ENCODE measurements at regions not wholly inside any gene's neighbourhood (a gene's known extent, or its start where the extent isn't known, plus 50 kb on each side); places are given as distances from the start of the nearest gene placed in this dataset.
A peak's percentile ranks its signal among the peaks of the same experiment; 100 is the strongest.
"Not testable (repeated sequence)": the region's sequence is repeated elsewhere in the genome, so short reads cannot be mapped to it uniquely, and the experiment has no call there.

DNA sequence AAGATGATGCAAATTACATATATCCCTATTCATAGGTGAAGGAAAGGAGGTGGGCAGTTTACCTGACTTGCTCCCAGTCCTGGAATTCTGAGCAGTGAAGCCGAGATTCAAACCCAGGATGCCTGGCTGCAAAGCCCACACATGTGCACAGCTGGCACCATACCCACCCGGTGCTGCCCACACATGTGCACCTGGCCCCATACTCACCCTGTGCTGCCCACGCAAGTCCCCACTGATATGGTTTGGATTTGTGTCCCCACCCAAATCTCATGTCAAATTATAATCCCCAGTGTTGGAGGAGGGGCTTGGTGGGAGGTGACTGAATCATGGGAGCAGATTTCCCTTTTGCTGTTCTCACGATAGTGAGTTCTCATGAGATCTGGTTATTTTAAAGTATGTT lies 179.2 kb upstream of the C14orf180 start:
- H3K27ac ChIP-seq: peak overlapping the region in 1 of 2 donors; percentile 1
- 0 to 100% (median 57%) methylated on average over 1 to 3 of the region's 4 CpGs; no CpG with 5 or more reads in 3 of the 10 experiments for WGBS, 10 experiments
- in situ Hi-C loops (cut with MboI; ENCODE audit: low pct_unique_long_range_greater_than_20kb in 2 of 9, low sequenced_read_pairs in 9 of 9, unreplicated experiment in 9 of 9): no loop called here
- H3K4me1 ChIP-seq (replicated peaks in 1 of 2): peaks cover 11 to 14% of the 10 kb centered on the region in 2 donors
- no peak overlapping the region for H3K4me3 ChIP-seq
- no peak for ATAC-seq (replicated peaks in 6 of 8)

DNA sequence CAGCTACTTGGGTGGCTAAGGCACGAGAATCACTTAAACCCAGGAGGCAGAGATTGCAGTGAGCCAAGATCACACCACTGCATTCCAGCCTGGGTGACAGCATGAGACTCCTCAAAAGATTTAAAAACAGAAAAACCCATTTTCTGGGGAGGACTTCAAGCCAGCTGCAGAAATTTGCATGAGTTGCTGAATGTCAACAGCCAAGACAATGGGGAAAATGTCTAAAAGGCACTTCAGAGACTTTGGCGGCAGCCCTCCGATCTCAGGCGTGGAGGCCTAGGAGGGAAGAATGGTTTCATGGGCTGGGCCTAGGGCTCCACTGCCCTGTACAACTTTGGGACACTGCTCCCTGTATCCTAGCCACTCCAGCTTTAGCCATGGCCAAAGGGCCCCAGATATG lies 177.8 kb upstream of the C14orf180 start:
- Histone ChIP-seq H3K27ac (no peak overlapping the region), H3K4me1 (replicated peaks in 1 of 2) (peaks cover 11 to 14% of the 10 kb centered on the region in 2 donors), H3K4me3 (no peak overlapping the region)
- in situ Hi-C loops (cut with MboI; ENCODE audit: low pct_unique_long_range_greater_than_20kb in 2 of 9, low sequenced_read_pairs in 9 of 9, unreplicated experiment in 9 of 9): no loop called here
- WGBS, 10 experiments: 21 to 88% (median 80%) methylated on average over 1 to 4 of the region's 4 CpGs; no CpG with 5 or more reads in 7 of the 10 experiments
- no peak for ATAC-seq (replicated peaks in 6 of 8)

DNA sequence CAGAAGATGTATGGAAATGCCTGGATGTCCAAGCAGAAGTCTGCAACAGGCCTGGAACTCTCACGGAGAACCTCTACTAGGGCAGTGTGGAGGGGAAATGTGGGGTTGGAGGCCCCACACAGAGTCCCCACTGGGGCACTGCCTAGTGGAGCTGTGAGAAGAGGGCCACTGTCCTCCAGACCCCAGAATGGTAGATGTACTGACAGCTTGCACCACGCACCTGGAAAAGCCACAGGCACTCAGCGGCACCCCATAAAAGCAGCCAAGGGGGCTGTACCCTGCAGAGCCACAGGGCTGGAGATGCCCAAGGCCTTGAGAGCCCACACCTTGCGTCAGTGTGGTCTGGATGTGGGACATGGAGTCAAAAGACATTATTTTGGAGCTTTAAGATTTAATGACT lies 177.3 kb upstream of the C14orf180 start:
- H3K27ac ChIP-seq; H3K4me3 ChIP-seq; in situ Hi-C loops (cut with MboI; ENCODE audit: low pct_unique_long_range_greater_than_20kb in 2 of 9, low sequenced_read_pairs in 9 of 9, unreplicated experiment in 9 of 9); ATAC-seq (replicated peaks in 6 of 8): not testable (repeated sequence)
- H3K4me1 ChIP-seq (replicated peaks in 1 of 2): peaks cover 11 to 14% of the 10 kb centered on the region in 2 donors
- WGBS, 10 experiments: 0 to 100% (median 83%) methylated on average over 1 to 3 of the region's 4 CpGs; no CpG with 5 or more reads in 3 of the 10 experiments

DNA sequence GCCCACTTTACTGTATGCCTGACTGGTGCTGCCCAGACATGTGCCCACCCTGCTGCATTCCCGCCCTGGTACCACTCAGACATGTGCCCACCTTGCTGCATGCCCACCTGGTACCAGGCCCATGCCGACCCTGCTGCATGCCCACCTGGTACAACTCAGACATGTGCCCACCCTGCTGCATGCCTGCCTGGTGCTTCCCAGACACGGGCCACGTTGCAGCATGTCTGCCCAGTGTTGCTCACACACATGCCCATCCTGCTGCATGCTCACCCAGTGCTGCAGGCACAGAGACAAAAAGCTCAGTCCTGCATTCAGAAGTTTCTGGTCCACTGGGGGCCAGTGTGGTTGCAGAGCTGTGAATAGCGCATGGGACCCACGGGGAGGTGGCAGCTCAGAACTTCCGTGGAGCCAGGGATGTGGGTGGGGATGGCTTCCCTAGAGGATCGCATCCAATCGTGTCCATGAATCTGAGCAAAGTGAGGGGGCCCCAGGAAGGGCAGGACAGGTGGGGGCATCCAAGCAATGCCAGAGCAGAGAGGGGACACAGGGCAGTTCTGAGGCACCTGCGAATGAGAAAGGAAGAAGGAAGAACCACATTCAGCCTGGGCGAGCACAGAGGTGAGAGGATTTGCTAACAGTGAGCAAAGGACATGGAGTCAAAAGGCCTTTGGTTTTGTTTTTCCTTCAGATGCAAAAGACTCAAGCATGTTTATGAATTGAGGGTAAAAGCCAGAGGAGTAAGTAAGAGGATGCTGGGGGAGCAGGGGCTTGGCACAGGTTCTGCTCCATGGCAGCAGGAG lies 175.9 kb upstream of the C14orf180 start:
- Histone ChIP-seq H3K4me1 (replicated peaks in 1 of 2) (peaks cover 11 to 14% of the 10 kb centered on the region in 2 donors), H3K4me3 (no peak overlapping the region), H3K27ac (no peak overlapping the region)
- no peak for ATAC-seq (replicated peaks in 6 of 8)
- in situ Hi-C loops (cut with MboI; ENCODE audit: low pct_unique_long_range_greater_than_20kb in 2 of 9, low sequenced_read_pairs in 9 of 9, unreplicated experiment in 9 of 9): no loop called here
- 20 to 100% (median 73%) methylated on average over 1 to 7 of the region's 11 CpGs; no CpG with 5 or more reads in 3 of the 10 experiments for WGBS, 10 experiments

DNA sequence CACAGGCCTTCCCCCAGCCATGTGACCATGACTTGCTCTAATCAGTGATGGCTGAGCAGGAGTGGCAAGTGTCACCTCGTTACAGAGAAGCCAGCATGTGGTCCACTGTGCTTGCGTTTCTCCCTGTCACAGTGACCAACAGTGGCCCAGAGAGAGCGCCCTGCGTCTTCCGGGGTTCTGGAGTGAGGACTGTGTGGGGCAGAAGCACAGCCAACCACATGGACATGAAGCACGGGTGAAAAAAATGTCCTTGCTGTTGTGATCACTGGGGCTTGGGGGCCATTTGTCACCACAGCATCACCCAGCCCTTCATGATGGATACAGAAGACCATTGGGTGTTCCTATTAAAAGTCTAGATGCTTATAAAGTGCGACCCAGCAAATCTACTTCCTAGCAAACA lies 174.6 kb upstream of the C14orf180 start:
- ATAC-seq (replicated peaks in 6 of 8): no peak
- in situ Hi-C loops (cut with MboI; ENCODE audit: low pct_unique_long_range_greater_than_20kb in 2 of 9, low sequenced_read_pairs in 9 of 9, unreplicated experiment in 9 of 9): no loop called here

DNA sequence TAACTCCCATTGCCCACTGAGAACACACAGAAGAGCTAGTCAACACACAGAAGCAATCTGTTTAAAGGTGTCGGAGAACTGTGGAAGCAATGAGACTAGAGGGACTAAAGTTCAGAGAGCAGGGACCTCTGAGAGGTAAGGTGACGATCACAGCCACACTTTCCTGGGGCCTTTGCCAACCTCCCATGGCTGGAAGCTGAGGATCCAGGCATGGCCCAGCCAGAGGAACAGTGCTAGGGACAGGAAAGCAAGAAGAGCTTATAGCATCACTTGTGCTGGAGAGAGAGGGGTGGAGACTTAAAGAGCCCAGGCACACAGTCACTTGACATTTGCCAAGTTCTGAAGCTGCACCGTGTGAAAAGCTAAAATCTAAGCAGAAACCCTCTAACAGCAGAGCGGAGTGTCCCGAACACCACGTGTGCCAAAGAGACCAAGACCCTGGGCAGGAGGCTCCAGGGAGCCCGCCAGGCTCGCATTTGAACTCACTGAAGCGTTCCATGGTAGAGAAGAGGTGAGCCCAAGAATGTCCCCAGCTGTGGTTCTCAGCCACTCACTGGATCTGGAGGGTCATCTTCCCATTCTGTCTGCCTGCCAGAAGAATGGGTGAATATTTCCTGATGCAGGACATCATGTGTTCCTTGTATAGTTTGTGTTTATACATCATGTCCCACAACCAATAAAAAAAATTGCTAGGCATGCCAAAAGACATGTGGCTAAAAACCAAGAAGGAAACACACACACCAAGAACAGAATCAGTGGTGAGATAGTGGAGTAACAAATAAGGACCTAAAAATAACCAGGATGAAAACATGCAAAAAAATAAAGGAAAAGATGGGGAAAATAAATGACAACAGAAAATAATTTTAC lies 174.0 kb upstream of the C14orf180 start:
- H3K4me1 ChIP-seq (replicated peaks in 1 of 2): no peaks in the 10 kb centered on the region
- no peak overlapping the region for H3K4me3 ChIP-seq
- in situ Hi-C loops (cut with MboI; ENCODE audit: low pct_unique_long_range_greater_than_20kb in 2 of 9, low sequenced_read_pairs in 9 of 9, unreplicated experiment in 9 of 9): no loop called here
- no peak overlapping the region for H3K27ac ChIP-seq
- ATAC-seq (replicated peaks in 6 of 8): no peak
- WGBS, 10 experiments: 0 to 100% (median 73%) methylated on average over 1 to 8 of the region's 9 CpGs; no CpG with 5 or more reads in 2 of the 10 experiments

More for the DNA sequence above, 174.6 kb upstream of the C14orf180 start:
- no peak overlapping the region for H3K4me3 ChIP-seq
- 32 to 74% (median 57%) methylated on average over 3 to 5 of the region's 7 CpGs; no CpG with 5 or more reads in 5 of the 10 experiments for WGBS, 10 experiments
- no peak overlapping the region for H3K27ac ChIP-seq
- H3K4me1 ChIP-seq (replicated peaks in 1 of 2): peaks cover 3 to 6% of the 10 kb centered on the region in 2 donors

DNA sequence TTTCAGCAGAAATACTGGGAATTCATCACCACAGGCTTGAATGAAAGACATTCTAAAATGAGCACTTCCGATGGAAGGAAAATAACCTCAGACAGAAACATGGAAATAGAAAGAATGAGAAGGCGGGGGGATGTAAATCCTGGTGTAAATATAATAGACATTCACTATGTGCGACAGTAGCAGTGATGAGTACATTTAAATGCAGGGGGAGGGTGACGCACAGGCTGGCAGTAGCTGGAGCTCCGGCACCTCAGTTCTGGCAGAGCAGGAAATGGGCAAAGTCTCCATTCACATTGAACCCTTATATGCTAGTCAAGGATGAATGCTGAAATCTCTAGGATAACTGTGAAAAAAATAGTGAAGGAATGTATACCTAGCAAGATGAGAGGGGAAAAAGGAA lies 172.7 kb upstream of the C14orf180 start:
- no peak overlapping the region for H3K27ac ChIP-seq
- in situ Hi-C loops (cut with MboI; ENCODE audit: low pct_unique_long_range_greater_than_20kb in 2 of 9, low sequenced_read_pairs in 9 of 9, unreplicated experiment in 9 of 9): no loop called here
- H3K4me1 ChIP-seq (replicated peaks in 1 of 2): no peaks in the 10 kb centered on the region
- no peak overlapping the region for H3K4me3 ChIP-seq
- 9 to 100% (median 82%) methylated on average over 1 to 5 of the region's 5 CpGs; no CpG with 5 or more reads in 1 of the 10 experiments for WGBS, 10 experiments
- ATAC-seq (replicated peaks in 6 of 8): no peak

DNA sequence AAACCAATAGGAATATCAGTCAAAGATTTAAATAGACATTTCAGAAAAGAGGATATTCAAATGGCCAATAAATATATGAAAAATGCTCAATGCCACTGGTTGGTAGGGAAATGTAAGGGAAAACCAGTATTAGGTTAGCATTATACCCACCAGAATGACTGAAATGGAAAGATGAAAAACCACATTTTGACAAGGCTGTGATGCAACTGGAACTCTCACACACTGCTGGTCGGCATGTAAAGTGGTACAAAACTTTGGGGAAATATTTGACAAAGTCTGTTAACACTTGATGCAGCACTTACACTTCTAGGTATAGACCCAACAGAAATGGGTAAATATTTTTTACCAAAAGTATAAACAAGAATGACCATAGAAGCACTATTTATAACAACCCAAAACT lies 163.2 kb upstream of the C14orf180 start:
- ATAC-seq (replicated peaks in 6 of 8): no peak
- in situ Hi-C loops (cut with MboI; ENCODE audit: low pct_unique_long_range_greater_than_20kb in 2 of 9, low sequenced_read_pairs in 9 of 9, unreplicated experiment in 9 of 9): no loop called here
- Histone ChIP-seq H3K27ac (no peak overlapping the region), H3K4me1 (replicated peaks in 1 of 2) (peaks cover 3 to 5% of the 10 kb centered on the region in 2 donors), H3K4me3 (no peak overlapping the region)
- 0 to 83% (median 0%) methylated on average over 1 of the region's 1 CpG; no CpG with 5 or more reads in 3 of the 10 experiments for WGBS, 10 experiments

DNA sequence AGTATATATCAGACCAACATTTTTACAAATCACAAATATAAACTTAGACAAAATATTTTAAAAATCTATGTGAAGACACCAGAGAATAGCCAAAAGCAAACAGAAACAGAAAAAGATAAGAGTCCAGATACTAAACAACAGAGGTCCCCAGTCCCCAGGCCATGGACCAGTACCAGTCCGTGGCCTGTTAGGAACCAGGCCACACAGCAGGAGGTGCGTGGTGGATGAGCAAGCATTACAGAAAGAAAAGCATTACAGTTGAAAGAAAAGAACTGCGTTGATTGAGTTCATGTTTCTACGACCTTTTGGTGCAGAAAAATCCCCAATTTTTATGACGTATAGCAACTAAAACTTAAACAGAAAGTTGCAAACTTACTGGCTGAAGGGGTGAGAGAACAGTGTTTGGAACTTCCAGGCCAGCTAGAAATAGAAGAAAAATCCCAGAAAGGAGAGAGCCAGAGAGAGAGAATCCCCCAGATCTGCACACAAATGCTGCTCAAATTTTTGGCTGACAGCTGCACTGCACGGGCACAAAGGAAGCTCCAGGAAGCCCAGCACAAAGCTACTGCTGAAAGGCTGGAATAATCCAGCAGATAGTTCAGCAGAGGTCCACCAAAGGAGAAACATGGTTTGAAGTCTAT lies 159.6 kb upstream of the C14orf180 start:
- 6 to 83% (median 57%) methylated on average over 1 to 6 of the region's 6 CpGs for WGBS, 10 experiments
- H3K4me3 ChIP-seq: no peak overlapping the region
- ATAC-seq (replicated peaks in 6 of 8): no peak
- in situ Hi-C loops (cut with MboI; ENCODE audit: low pct_unique_long_range_greater_than_20kb in 2 of 9, low sequenced_read_pairs in 9 of 9, unreplicated experiment in 9 of 9): no loop called here
- H3K4me1 ChIP-seq (replicated peaks in 1 of 2): peaks cover 39% of the 10 kb centered on the region in 2 donors
- no peak overlapping the region for H3K27ac ChIP-seq

DNA sequence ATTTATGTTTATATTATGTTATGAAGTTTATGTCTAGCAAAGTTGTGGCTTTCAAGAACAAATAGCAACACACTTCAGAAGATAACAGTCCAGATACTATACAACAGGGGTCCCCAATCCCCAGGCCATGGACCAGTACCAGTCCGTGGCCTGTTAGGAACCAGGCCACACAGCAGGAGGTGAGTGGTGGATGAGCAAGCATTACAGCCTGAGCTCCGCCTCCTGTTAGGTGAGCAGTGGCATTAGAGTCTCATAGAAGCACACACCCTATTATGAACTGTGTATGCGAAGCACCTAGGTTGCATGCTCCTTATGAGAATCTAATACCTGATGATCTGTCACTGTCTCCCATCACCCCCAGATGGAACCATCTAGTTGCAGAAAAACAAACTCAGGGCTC lies 159.0 kb upstream of the C14orf180 start:
- H3K4me3 ChIP-seq; ATAC-seq (replicated peaks in 6 of 8); in situ Hi-C loops (cut with MboI; ENCODE audit: low pct_unique_long_range_greater_than_20kb in 2 of 9, low sequenced_read_pairs in 9 of 9, unreplicated experiment in 9 of 9); H3K27ac ChIP-seq: not testable (repeated sequence)
- peaks cover 44 to 45% of the 10 kb centered on the region in 2 donors for H3K4me1 ChIP-seq (replicated peaks in 1 of 2)
- 100% methylated on average over 1 of the region's 3 CpGs; no CpG with 5 or more reads in 7 of the 10 experiments for WGBS, 10 experiments

DNA sequence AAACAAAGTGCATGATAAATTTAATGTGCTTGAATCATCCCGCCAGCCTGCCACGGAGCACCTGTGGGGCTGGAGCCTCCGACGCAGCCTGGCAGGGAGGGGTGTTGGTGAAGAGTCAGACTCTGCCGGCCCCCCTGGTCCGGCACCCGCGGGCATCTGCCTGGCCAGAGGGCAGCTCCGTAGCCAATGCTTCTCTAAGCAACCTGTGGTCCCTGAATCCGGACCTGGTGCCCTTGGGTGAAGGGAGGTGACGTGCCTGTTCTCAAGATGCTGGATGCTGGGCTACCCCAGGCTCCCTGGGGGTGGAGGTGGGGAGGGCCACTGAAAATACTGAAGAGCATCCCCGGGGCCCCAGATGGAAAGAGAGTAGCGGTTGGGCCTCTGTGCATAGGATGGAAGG lies 158.6 kb upstream of the C14orf180 start:
- H3K27ac ChIP-seq: no peak overlapping the region
- H3K4me3 ChIP-seq: no peak overlapping the region
- WGBS, 10 experiments: 73 to 93% (median 90%) methylated on average over 2 to 5 of the region's 13 CpGs; no CpG with 5 or more reads in 7 of the 10 experiments
- ATAC-seq (replicated peaks in 6 of 8): no peak
- in situ Hi-C loops (cut with MboI; ENCODE audit: low pct_unique_long_range_greater_than_20kb in 2 of 9, low sequenced_read_pairs in 9 of 9, unreplicated experiment in 9 of 9): no loop called here
- peaks cover 49 to 50% of the 10 kb centered on the region in 2 donors for H3K4me1 ChIP-seq (replicated peaks in 1 of 2)

DNA sequence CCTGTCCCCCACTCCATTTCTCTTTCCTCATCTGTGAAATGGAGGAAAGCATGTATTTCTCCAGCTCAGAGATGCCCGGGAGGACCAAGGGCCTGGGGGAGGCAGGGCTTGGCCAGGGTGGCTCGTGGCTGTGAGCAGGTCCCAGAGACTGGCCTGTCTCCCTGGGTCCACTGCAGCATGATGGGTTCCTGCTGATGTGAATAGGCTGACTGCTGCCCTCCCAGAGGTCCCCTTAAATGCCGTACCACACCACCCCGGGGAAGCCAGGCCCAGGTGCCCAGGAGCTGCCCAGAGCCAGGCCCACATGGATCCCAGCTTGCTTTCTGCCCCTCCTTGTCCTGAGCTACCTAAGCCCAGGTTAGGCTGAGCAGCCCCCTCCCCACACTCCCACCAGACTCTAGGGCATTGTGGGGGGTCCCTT lies 158.2 kb upstream of the C14orf180 start:
- ATAC-seq (replicated peaks in 6 of 8): no peak
- peaks cover 53 to 54% of the 10 kb centered on the region in 2 donors for H3K4me1 ChIP-seq (replicated peaks in 1 of 2)
- in situ Hi-C loops (cut with MboI; ENCODE audit: low pct_unique_long_range_greater_than_20kb in 2 of 9, low sequenced_read_pairs in 9 of 9, unreplicated experiment in 9 of 9): no loop called here
- WGBS, 10 experiments: 0 to 93% (median 60%) methylated on average over 1 to 2 of the region's 4 CpGs; no CpG with 5 or more reads in 6 of the 10 experiments
- H3K27ac ChIP-seq: peak overlapping the region in 1 of 2 donors; percentile 6
- H3K4me3 ChIP-seq: no peak overlapping the region

Measured in motor neuron (in vitro differentiated cells).